ENCODE measurements at regions not wholly inside any gene's neighbourhood (a gene's known extent, or its start where the extent isn't known, plus 50 kb on each side); places are given as distances from the start of the nearest gene placed in this dataset.
"Not testable (repeated sequence)": the region's sequence is repeated elsewhere in the genome, so short reads cannot be mapped to it uniquely, and the experiment has no call there.

DNA sequence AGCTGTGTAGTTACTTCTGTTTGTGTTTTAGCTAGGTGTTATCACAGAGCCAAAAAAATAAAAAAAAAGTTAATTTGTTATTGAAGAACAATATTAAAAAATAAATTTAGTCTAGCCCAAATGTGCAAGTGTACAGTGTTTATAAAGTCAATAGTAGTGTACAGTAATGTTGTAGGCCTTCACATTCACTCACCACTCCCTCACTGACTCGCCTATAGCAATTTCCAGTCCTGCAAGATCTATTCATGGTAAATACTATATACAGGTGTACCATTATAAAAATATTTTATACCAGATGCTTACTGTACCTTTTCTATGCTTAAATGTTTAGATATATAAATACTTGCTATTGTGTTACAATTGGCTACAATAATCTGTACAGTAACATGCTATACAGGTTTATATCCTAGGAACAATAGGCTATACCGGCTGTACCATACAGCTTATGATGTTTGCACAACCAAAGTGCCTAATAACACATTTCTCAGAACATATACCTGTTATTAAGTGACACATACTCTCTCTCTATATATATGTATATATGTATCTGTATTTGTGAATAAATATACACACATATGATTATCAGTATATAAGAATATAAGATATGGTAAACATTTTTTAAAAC, 341.4 kb upstream of the EDIL3 start:
- Histone ChIP-seq H3K4me1 (ENCODE audit: control insufficient read depth, insufficient read depth, low read length, unreplicated experiment) (peaks cover 4% of the 10 kb centered on the region), H3K79me2 (ENCODE audit: control insufficient read depth, insufficient read depth, low read length, unreplicated experiment) (no peaks in the 10 kb centered on the region)

GRCh38 chr5:84724683-84725082, 340.0 kb upstream of the EDIL3 start:
- Histone ChIP-seq H3K36me3 (ENCODE audit: insufficient read depth, low read length) (no peaks in the 10 kb centered on the region), H3K79me2 (ENCODE audit: control insufficient read depth, insufficient read depth, low read length, unreplicated experiment) (no peaks in the 10 kb centered on the region), H3K4me3 (ENCODE audit: low read depth, low read length) (no peak overlapping the region), H2AFZ (ENCODE audit: low read length, unreplicated experiment) (peak overlapping the region; percentile 10), H3K27me3 (ENCODE audit: insufficient read depth, low read length) (no peaks in the 10 kb centered on the region), H3K27ac (ENCODE audit: low read depth, low read length) (peak overlapping the region; percentile 41), H3K4me1 (ENCODE audit: control insufficient read depth, insufficient read depth, low read length, unreplicated experiment) (peaks cover 4% of the 10 kb centered on the region)

More for the DNA sequence above, 341.4 kb upstream of the EDIL3 start:
- Histone ChIP-seq H3K4me3 (ENCODE audit: low read depth, low read length) (no peak overlapping the region), H2AFZ (ENCODE audit: low read length, unreplicated experiment) (no peak overlapping the region), H3K27me3 (ENCODE audit: insufficient read depth, low read length) (no peaks in the 10 kb centered on the region), H3K36me3 (ENCODE audit: insufficient read depth, low read length) (no peaks in the 10 kb centered on the region), H3K27ac (ENCODE audit: low read depth, low read length) (no peak overlapping the region)

DNA sequence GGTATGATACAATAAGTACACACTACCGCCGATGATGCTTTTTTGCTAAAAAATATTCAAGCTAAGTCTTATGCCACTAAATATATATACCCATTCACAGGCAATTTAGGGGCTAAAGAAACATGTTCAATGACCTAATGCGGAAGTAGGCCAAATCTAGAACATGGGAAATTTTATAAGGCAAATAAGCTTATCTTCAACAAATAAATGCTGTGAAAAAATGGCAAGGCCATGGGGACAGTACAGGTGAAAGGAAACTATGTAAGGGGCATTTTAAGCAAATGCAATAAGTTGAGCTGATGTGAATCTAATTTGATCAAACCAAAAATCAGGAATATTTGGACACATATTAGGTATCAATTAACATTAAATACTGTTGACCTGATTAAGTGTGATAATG, 339.5 kb upstream of the EDIL3 start:
- Histone ChIP-seq H3K4me3 (ENCODE audit: low read depth, low read length) (no peak overlapping the region), H2AFZ (ENCODE audit: low read length, unreplicated experiment) (no peak overlapping the region), H3K27ac (ENCODE audit: low read depth, low read length) (peak overlapping the region; percentile 4; the same call in 1 of the 2 replicates), H3K79me2 (ENCODE audit: control insufficient read depth, insufficient read depth, low read length, unreplicated experiment) (no peaks in the 10 kb centered on the region), H3K27me3 (ENCODE audit: insufficient read depth, low read length) (no peaks in the 10 kb centered on the region), H3K4me1 (ENCODE audit: control insufficient read depth, insufficient read depth, low read length, unreplicated experiment) (peaks cover 4% of the 10 kb centered on the region), H3K36me3 (ENCODE audit: insufficient read depth, low read length) (no peaks in the 10 kb centered on the region)

GRCh38 chr5:84718377-84718776, 333.7 kb upstream of the EDIL3 start:
- H2AFZ ChIP-seq (ENCODE audit: low read length, unreplicated experiment) = no peak overlapping the region
- no peaks in the 10 kb centered on the region for H3K36me3 ChIP-seq (ENCODE audit: insufficient read depth, low read length)
- H3K4me3 ChIP-seq (ENCODE audit: low read depth, low read length) = no peak overlapping the region
- no peaks in the 10 kb centered on the region for H3K4me1 ChIP-seq (ENCODE audit: control insufficient read depth, insufficient read depth, low read length, unreplicated experiment)
- H3K79me2 ChIP-seq (ENCODE audit: control insufficient read depth, insufficient read depth, low read length, unreplicated experiment) = no peaks in the 10 kb centered on the region
- no peaks in the 10 kb centered on the region for H3K27me3 ChIP-seq (ENCODE audit: insufficient read depth, low read length)
- no peak overlapping the region for H3K27ac ChIP-seq (ENCODE audit: low read depth, low read length)

DNA sequence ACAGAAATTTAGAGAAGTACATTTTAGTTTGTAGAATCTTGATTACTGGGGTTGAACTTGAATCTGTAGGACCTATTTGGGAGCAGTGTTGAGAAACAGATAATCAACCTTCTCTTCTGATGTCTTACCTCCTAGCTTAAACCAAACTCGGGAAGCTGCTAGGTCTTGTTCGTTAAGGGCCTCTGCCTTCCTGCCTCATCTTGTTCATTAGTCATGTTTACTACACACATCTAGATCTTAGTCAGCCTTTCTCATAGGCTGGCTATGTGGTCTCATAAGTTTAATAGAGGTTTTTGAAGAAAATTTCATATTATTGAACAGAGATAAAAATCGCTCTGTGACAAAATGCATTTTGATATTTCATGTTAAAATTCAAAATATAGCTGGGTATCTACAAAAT, 331.0 kb upstream of the EDIL3 start:
- no peak overlapping the region for H3K27ac ChIP-seq (ENCODE audit: low read depth, low read length)
- H2AFZ ChIP-seq (ENCODE audit: low read length, unreplicated experiment) = no peak overlapping the region

GRCh38 chr5:84715091-84715490, 330.4 kb upstream of the EDIL3 start:
- Histone ChIP-seq H3K4me1 (ENCODE audit: control insufficient read depth, insufficient read depth, low read length, unreplicated experiment) (no peaks in the 10 kb centered on the region), H3K27ac (ENCODE audit: low read depth, low read length) (no peak overlapping the region), H3K36me3 (ENCODE audit: insufficient read depth, low read length) (no peaks in the 10 kb centered on the region), H3K4me3 (ENCODE audit: low read depth, low read length) (no peak overlapping the region), H2AFZ (ENCODE audit: low read length, unreplicated experiment) (no peak overlapping the region), H3K79me2 (ENCODE audit: control insufficient read depth, insufficient read depth, low read length, unreplicated experiment) (no peaks in the 10 kb centered on the region), H3K27me3 (ENCODE audit: insufficient read depth, low read length) (no peaks in the 10 kb centered on the region)

More for the DNA sequence above, 331.0 kb upstream of the EDIL3 start:
- Histone ChIP-seq H3K27me3 (ENCODE audit: insufficient read depth, low read length) (no peaks in the 10 kb centered on the region), H3K4me3 (ENCODE audit: low read depth, low read length) (no peak overlapping the region), H3K79me2 (ENCODE audit: control insufficient read depth, insufficient read depth, low read length, unreplicated experiment) (no peaks in the 10 kb centered on the region), H3K4me1 (ENCODE audit: control insufficient read depth, insufficient read depth, low read length, unreplicated experiment) (no peaks in the 10 kb centered on the region), H3K36me3 (ENCODE audit: insufficient read depth, low read length) (no peaks in the 10 kb centered on the region)

GRCh38 chr5:84709075-84709474, 324.4 kb upstream of the EDIL3 start:
- no peak overlapping the region for H3K4me3 ChIP-seq (ENCODE audit: low read depth, low read length)
- H2AFZ ChIP-seq (ENCODE audit: low read length, unreplicated experiment) = no peak overlapping the region
- H3K27me3 ChIP-seq (ENCODE audit: insufficient read depth, low read length) = no peaks in the 10 kb centered on the region
- no peaks in the 10 kb centered on the region for H3K79me2 ChIP-seq (ENCODE audit: control insufficient read depth, insufficient read depth, low read length, unreplicated experiment)
- H3K4me1 ChIP-seq (ENCODE audit: control insufficient read depth, insufficient read depth, low read length, unreplicated experiment) = peaks cover 4% of the 10 kb centered on the region
- no peak overlapping the region for H3K27ac ChIP-seq (ENCODE audit: low read depth, low read length)
- H3K36me3 ChIP-seq (ENCODE audit: insufficient read depth, low read length) = no peaks in the 10 kb centered on the region

- H3K36me3 ChIP-seq (ENCODE audit: insufficient read depth, low read length) = no peaks in the 10 kb centered on the region
These were observed 322.3 kb upstream of the EDIL3 start for GRCh38 chr5:84706678-84707641.

GRCh38 chr5:84700545-84700944, 315.9 kb upstream of the EDIL3 start:
- H3K4me3 ChIP-seq (ENCODE audit: low read depth, low read length); H2AFZ ChIP-seq (ENCODE audit: low read length, unreplicated experiment); H3K36me3 ChIP-seq (ENCODE audit: insufficient read depth, low read length); H3K27ac ChIP-seq (ENCODE audit: low read depth, low read length); H3K27me3 ChIP-seq (ENCODE audit: insufficient read depth, low read length); H3K79me2 ChIP-seq (ENCODE audit: control insufficient read depth, insufficient read depth, low read length, unreplicated experiment); H3K4me1 ChIP-seq (ENCODE audit: control insufficient read depth, insufficient read depth, low read length, unreplicated experiment): not testable (repeated sequence)

More at GRCh38 chr5:84706678-84707641, 322.3 kb upstream of the EDIL3 start:
- H3K27me3 ChIP-seq (ENCODE audit: insufficient read depth, low read length) = no peaks in the 10 kb centered on the region
- H2AFZ ChIP-seq (ENCODE audit: low read length, unreplicated experiment) = no peak overlapping the region
- no peak overlapping the region; the same call in 1 of the 2 replicates for H3K4me3 ChIP-seq (ENCODE audit: low read depth, low read length)
- peaks cover 4% of the 10 kb centered on the region for H3K4me1 ChIP-seq (ENCODE audit: control insufficient read depth, insufficient read depth, low read length, unreplicated experiment)
- H3K79me2 ChIP-seq (ENCODE audit: control insufficient read depth, insufficient read depth, low read length, unreplicated experiment) = no peaks in the 10 kb centered on the region
- no peak overlapping the region for H3K27ac ChIP-seq (ENCODE audit: low read depth, low read length)

GRCh38 chr5:84696651-84697050, 312.0 kb upstream of the EDIL3 start:
- no peak overlapping the region for H3K27ac ChIP-seq (ENCODE audit: low read depth, low read length)
- H2AFZ ChIP-seq (ENCODE audit: low read length, unreplicated experiment) = no peak overlapping the region
- H3K79me2 ChIP-seq (ENCODE audit: control insufficient read depth, insufficient read depth, low read length, unreplicated experiment) = no peaks in the 10 kb centered on the region
- no peaks in the 10 kb centered on the region for H3K4me1 ChIP-seq (ENCODE audit: control insufficient read depth, insufficient read depth, low read length, unreplicated experiment)
- H3K4me3 ChIP-seq (ENCODE audit: low read depth, low read length) = no peak overlapping the region
- H3K36me3 ChIP-seq (ENCODE audit: insufficient read depth, low read length) = no peaks in the 10 kb centered on the region
- H3K27me3 ChIP-seq (ENCODE audit: insufficient read depth, low read length) = no peaks in the 10 kb centered on the region

DNA sequence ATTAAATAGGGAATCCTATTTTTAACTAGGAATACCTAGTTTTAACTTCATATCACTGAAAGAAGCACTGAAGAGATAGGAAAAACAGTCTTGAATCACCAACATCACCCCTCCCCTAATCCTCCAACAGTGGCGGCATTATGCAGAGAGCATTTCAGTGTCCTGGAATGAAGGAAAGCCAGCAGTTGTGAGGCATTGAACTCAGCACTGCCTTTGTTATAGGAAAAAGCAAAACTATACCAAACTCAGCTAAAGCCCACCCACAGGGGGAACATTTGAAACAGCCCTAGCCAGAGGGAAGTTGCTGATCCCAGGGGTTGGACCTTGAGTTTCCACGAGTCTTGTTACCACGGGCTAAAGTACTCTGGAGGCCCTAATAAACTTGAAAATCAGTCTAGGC, 310.6 kb upstream of the EDIL3 start:
- Histone ChIP-seq H3K27me3 (ENCODE audit: insufficient read depth, low read length) (no peaks in the 10 kb centered on the region), H3K4me1 (ENCODE audit: control insufficient read depth, insufficient read depth, low read length, unreplicated experiment) (no peaks in the 10 kb centered on the region), H3K36me3 (ENCODE audit: insufficient read depth, low read length) (no peaks in the 10 kb centered on the region), H2AFZ (ENCODE audit: low read length, unreplicated experiment) (no peak overlapping the region), H3K79me2 (ENCODE audit: control insufficient read depth, insufficient read depth, low read length, unreplicated experiment) (no peaks in the 10 kb centered on the region), H3K27ac (ENCODE audit: low read depth, low read length) (no peak overlapping the region), H3K4me3 (ENCODE audit: low read depth, low read length) (no peak overlapping the region)

Data from ACC112 (cell line).